GM10266 (cell line): ENCODE measurements at regions not wholly inside any gene's neighbourhood (a gene's known extent, or its start where the extent isn't known, plus 50 kb on each side); places are given as distances from the start of the nearest gene placed in this dataset.
"Not testable (repeated sequence)": the region's sequence is repeated elsewhere in the genome, so short reads cannot be mapped to it uniquely, and the experiment has no call there.

Experiments used
- DNase-seq: peaks from one replicate; pipeline ENCODE4 v3.0.0; 2012; ENCODE audit errors: extremely low spot score

- not testable (repeated sequence) for DNase-seq
Measured at GRCh38 chr2:89202518-89202917, 511.0 kb downstream of the RPIA start.

GRCh38 chr2:89205153-89205552 lies 513.7 kb downstream of the RPIA start:
- not testable (repeated sequence) for DNase-seq

GRCh38 chr2:89208144-89208932 lies 516.9 kb downstream of the RPIA start:
- DNase-seq = not testable (repeated sequence)

- DNase-seq = not testable (repeated sequence)
Measured at GRCh38 chr2:89213151-89213550, 521.7 kb downstream of the RPIA start.

DNA sequence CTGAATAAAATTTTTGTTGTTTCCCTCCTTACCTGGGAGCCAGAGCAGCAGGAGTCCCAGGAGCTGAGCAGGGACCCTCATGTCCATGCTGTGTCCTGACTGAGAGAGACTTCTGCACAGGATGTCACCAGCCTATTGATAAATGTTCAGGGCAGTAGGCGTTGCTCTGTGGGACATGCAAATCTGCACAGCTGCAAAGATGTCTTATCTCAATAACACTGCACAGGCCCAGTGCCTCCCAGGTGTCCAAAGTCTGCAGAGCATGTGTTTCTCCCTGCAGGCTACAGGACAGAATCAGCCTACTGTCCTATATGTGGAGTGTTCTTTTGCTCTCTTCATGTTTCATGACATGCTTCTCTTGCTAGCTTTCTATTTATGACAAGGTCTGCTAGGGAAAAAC lies 522.3 kb downstream of the RPIA start:
- not testable (repeated sequence) for DNase-seq

GRCh38 chr2:89221474-89221873 lies 530.0 kb downstream of the RPIA start:
- DNase-seq = not testable (repeated sequence)

GRCh38 chr2:89222063-89222732 lies 530.7 kb downstream of the RPIA start:
- DNase-seq = not testable (repeated sequence)

DNA sequence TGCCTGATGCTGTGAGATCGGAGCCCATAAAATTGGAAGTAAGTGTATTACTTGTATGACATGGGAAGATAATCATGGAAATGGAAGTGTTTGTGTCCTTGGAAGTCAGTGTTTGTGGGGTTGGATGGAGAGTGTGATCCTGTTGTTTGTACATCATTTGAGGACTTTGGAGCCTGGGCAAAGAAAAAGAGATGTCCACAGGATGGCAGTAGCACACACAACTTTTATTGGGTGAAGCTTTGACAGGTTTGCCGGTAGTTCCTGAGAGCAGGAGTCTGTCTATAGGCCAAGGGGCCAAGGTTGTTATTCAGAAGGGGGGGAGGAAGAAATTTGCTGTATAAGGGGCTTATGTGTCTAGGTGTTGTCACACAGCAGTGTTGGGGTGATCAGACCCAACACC lies 533.3 kb downstream of the RPIA start:
- not testable (repeated sequence) for DNase-seq

GRCh38 chr2:89229979-89230378 lies 538.5 kb downstream of the RPIA start:
- not testable (repeated sequence) for DNase-seq

- DNase-seq = not testable (repeated sequence)
Measured at GRCh38 chr2:89231241-89231640, 539.8 kb downstream of the RPIA start.

DNA sequence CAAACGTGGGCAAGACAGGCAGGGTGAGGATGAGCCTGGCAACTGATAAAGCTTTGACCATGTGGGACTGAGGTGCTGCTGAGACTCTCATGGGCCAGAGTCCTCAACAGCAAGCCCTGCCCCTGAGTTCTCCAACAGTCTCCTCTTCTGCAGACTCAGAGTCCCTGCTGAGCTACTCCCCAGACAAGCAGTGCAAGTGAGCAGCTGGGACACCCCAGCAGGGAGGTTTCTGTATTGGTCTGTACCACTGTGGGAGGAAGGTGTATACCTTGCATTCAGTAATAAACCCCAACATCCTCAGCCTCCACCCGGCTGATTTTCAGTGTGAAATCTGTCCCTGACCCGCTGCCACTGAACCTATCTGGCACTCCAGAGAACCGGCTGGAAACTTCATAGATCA lies 542.5 kb downstream of the RPIA start:
- DNase-seq = not testable (repeated sequence)

- DNase-seq = not testable (repeated sequence)
Measured at GRCh38 chr2:89234818-89235466, 543.5 kb downstream of the RPIA start.

DNA sequence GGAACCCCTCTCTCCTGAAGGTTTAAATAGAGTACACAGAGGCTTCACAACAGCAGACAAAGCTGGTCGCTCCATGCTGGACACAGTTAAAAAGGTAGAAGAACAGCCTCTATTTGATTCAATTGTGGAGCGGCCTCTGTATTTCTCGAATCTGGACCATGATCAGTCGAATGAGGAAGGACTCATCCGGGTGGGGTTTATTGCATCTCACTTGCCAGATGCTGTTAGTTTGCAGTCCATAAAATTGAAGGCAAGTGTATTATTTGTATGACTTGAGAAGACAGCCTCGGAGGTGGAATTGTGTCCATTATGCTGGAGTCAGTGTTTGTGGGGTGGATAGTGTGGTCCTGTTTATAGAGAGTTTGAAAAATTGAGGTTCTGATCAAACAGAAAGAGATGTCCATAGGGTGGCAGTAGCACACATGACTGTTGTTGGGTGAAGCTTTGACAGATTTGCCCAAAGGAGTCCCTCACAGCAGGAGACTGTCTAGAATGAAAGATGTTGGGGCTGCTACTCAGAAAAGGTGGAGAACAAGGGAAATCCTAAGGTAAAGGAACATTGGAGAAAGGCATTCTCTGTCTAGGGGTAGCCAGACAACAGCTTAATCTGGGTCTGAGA lies 545.5 kb downstream of the RPIA start:
- DNase-seq = not testable (repeated sequence)

DNA sequence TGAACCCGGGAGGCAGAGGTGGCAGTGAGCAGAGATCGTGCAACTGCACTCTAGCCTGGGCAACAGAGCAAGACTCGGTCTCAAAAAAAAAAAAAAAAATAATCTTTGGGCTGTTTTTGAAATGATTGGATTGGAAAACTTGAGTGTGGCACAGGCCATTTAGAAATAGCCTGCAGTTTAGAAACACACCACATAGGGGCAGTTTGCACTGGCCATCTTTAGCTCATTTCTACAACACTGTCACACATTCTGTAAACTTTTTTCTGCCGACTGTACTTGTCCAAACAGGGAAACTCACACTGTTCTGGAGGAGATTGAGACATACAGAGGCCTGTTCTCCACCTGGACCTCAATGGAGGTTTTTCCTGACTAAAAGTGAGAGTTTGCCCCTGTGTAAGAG lies 546.3 kb downstream of the RPIA start:
- DNase-seq = not testable (repeated sequence)

DNA sequence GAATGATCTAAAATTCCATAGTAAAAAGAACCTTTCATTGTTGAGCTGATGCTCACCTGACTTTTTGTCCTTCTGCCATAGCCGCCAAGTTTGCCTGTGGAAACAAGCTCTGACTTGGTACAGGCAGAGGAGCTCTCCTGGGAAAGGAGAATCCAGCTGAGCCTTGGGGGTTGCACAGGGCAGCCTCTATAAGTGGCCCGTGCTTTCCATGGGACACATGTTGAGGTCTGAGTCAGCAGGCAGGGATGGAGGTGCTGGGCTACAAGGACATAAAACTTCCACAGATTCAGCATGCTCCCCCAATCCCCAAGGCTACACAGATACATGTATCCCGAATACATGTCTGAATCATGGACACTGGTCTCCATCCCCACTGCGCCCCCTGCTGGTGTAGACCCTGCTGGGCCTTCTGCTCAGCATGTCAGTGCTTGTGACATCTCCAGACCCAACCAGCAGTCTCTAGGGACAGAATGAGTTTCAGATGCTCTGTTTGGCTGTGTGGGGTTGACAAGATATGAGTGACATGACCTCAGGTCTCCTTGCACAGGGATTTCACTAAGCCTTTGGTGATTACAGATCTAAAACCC lies 551.7 kb downstream of the RPIA start:
- not testable (repeated sequence) for DNase-seq

- DNase-seq = not testable (repeated sequence)
Measured at GRCh38 chr2:89244407-89244806, 552.9 kb downstream of the RPIA start.

- not testable (repeated sequence) for DNase-seq
Measured at GRCh38 chr2:89245478-89245877, 554.0 kb downstream of the RPIA start.

GRCh38 chr2:89246027-89246426 lies 554.6 kb downstream of the RPIA start:
- DNase-seq = not testable (repeated sequence)

DNA sequence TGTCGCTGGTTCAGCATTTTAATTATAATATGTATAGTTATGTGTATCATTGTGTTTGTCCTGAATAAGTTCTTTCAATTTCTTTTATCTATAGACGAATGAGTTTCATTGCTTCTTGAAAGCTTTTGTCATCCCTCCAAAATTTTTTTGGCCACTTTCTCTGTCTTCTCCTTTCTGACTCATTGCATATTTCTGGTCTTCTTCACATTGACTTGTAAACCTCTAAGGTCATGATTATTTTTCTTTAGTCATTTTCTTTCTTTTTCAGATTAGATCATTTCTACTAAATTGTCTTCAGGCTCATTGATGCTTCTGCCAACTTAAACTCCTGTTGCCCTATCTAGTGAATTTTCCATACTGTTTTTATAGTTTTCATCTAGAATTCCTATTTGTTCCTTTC lies 555.1 kb downstream of the RPIA start:
- not testable (repeated sequence) for DNase-seq

DNA sequence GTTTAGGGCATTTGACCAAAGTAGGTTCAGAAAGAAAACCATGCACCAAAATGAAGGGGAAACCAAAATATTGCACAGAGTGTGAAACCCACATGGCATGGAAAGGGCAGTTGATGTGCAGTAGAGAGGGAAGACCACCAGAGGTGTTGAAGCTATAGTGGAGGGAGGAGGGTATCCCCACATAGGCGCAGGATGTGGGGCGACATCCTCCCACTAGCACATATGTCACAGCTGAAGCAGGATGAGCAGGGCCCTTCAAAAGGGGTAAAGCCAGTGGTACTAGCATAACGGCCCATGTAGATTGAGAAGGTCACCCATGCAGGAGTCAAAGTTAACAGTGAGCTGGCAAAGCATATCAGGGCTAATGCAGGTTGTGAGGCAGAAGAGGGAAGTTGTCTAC lies 563.5 kb downstream of the RPIA start:
- DNase-seq = not testable (repeated sequence)

GRCh38 chr2:89273443-89273842 lies 582.0 kb downstream of the RPIA start:
- not testable (repeated sequence) for DNase-seq
